HCT116 (cell line): ENCODE measurements at regions not wholly inside any gene's neighbourhood (a gene's known extent, or its start where the extent isn't known, plus 50 kb on each side); places are given as distances from the start of the nearest gene placed in this dataset.

Experiments used
- ATAC-seq: fragments of 200-7000 bp; cut with Tn5 transposase; 2 replicates; pipeline ENCODE4 v1.9.1; 2020; ENCODE audit warnings: mild to moderate bottlenecking, moderate library complexity
- BruUV-seq: library from RNA; stranded (reverse); fragments of 400-500 nt; replicated peaks from 2 replicates; lab custom pipeline; 2021; lab: Mats Ljungman, UMichigan
- CTCF ChIA-PET: fragments of 300-600 bp; sonication (Branson Sonifier 250); formaldehyde crosslinking; loops from one replicate; lab custom pipeline; 2021; ENCODE audit warnings: antibody characterized with exemption; lab: Charles Lee
- POLR2A ChIA-PET: fragments of 300-600, 350-600 bp; sonication (Branson Sonifier 250); formaldehyde crosslinking; loops from one replicate; lab custom pipeline; 2021; ENCODE audit warnings: antibody characterized with exemption; lab: Charles Lee
- RAD21 ChIA-PET, 2 experiments: fragments of 300-600 bp; sonication (Branson Sonifier 250); formaldehyde crosslinking; loops; one replicate each; lab custom pipeline; 2023; ENCODE audit warnings: low total read pairs in 2 of 2; ENCODE audit not compliant: uncharacterized antibody in 2 of 2, unreplicated experiment in 2 of 2, low non-redundant PET in 1 of 2; lab: Charles Lee
- DNase-seq: peaks from one replicate; pipeline ENCODE4 v3.0.0-alpha.2; 2010; ENCODE audit warnings: low read depth, low spot score
- H2AFZ ChIP-seq: fragments of 200-600 bp; shearing (Covaris generic), sonication (generic); 2 replicates; pipeline ENCODE4 v1.6.1; 2017; ENCODE audit warnings: low read depth, mixed run types, mixed read lengths, antibody characterized with exemption, low read length; ENCODE audit not compliant: poor library complexity, severe bottlenecking
- H3K27ac ChIP-seq: 2 replicates; pipeline ENCODE4 v1.5.1; 2012; ENCODE audit warnings: low read depth, low read length
- H3K27me3 ChIP-seq: fragments of 200-600 bp; sonication (generic); 2 replicates; pipeline ENCODE4 v1.6.1; 2016; ENCODE audit warnings: mixed run types, low read length, mixed read lengths; ENCODE audit not compliant: insufficient read depth
- H3K36me3 ChIP-seq, 2 experiments: fragments of 200-500 bp in 1 of 2; fragments of 200-600 bp in 1 of 2; sonication (Bioruptor generic) in 1 of 2; sonication (generic) in 1 of 2; 2 replicates each; pipeline versions ENCODE4 v1.5.1 to v1.6.1; 2014 to 2016; ENCODE audit warnings: low read length in 2 of 2, inconsistent platforms in 1 of 2, mixed read lengths in 1 of 2, mixed run types in 1 of 2; ENCODE audit not compliant: insufficient read depth in 2 of 2, control insufficient read depth in 1 of 2
- H3K4me1 ChIP-seq, 2 experiments: fragments of 200-600 bp in 1 of 2; sonication (generic) in 1 of 2; 2 replicates each; pipeline versions ENCODE4 v1.5.1 to v1.6.1; 2012 to 2017; ENCODE audit warnings: low read length in 2 of 2, inconsistent platforms in 1 of 2, mild to moderate bottlenecking in 1 of 2, mixed read lengths in 1 of 2, mixed run types in 1 of 2, moderate library complexity in 1 of 2; ENCODE audit not compliant: insufficient read depth in 2 of 2, control insufficient read depth in 1 of 2
- H3K4me2 ChIP-seq: fragments of 200-600 bp; sonication (generic); 2 replicates; pipeline ENCODE4 v1.6.1; 2017; ENCODE audit warnings: mixed run types, low read length, mixed read lengths
- H3K4me3 ChIP-seq, 2 experiments: fragments of 200-600 bp in 1 of 2; sonication (generic) in 1 of 2; replicated peaks in 1 of 2; 2 replicates each; pipeline ENCODE4 v1.5.1; 2011 to 2016; ENCODE audit warnings: low read length in 2 of 2, control low read depth in 1 of 2, low read depth in 1 of 2, mild to moderate bottlenecking in 1 of 2, mixed read lengths in 1 of 2, mixed run types in 1 of 2
- H3K79me2 ChIP-seq: fragments of 200-600 bp; sonication (generic); 2 replicates; pipeline ENCODE4 v1.6.1; 2017; ENCODE audit warnings: mild to moderate bottlenecking, mixed run types, low read length, moderate library complexity, mixed read lengths; ENCODE audit not compliant: insufficient read depth
- H3K9ac ChIP-seq: fragments of 200-600 bp; sonication (generic); 2 replicates; pipeline ENCODE4 v1.6.1; 2016; ENCODE audit warnings: low read length, mixed read lengths
- H3K9me2 ChIP-seq: fragments of 200-600 bp; sonication (generic), shearing (Covaris generic); 2 replicates; pipeline ENCODE4 v1.6.1; 2017; ENCODE audit warnings: mixed run types, mild to moderate bottlenecking, moderate library complexity; ENCODE audit not compliant: insufficient read depth
- H3K9me3 ChIP-seq, 2 experiments: fragments of 200-500 bp in 1 of 2; fragments of 200-600 bp in 1 of 2; sonication (Bioruptor generic) in 1 of 2; sonication (generic) in 1 of 2; 2 replicates each; pipeline ENCODE4 v1.6.1; 2014 to 2017; ENCODE audit warnings: low read length in 2 of 2, mixed read lengths in 2 of 2, inconsistent platforms in 1 of 2, low read depth in 1 of 2, mild to moderate bottlenecking in 1 of 2, mixed run types in 1 of 2, moderate library complexity in 1 of 2; ENCODE audit not compliant: control insufficient read depth in 1 of 2, insufficient read depth in 1 of 2
- H4K20me1 ChIP-seq: fragments of 200-600 bp; sonication (generic), shearing (Covaris generic); 2 replicates; pipeline ENCODE4 v1.6.1; 2017; ENCODE audit warnings: mixed run types, mild to moderate bottlenecking, moderate library complexity; ENCODE audit not compliant: insufficient read depth
- CEBPB ChIP-seq: IDR thresholded peaks from 2 replicates; pipeline ENCODE4 v1.6.1; 2012; ENCODE audit warnings: low read depth
- EGR1 ChIP-seq: IDR thresholded peaks from 2 replicates; pipeline ENCODE4 v1.6.1; 2012; ENCODE audit warnings: low read depth
- ELF1 ChIP-seq: IDR thresholded peaks from 2 replicates; pipeline ENCODE4 v1.6.1; 2012; ENCODE audit warnings: low read depth, borderline replicate concordance
- EZH2 ChIP-seq: fragments of 200-600 bp; sonication (generic); IDR thresholded peaks from 2 replicates; pipeline ENCODE4 v1.6.1; 2017; ENCODE audit warnings: antibody characterized with exemption, mixed run types
- EZH2phosphoT487 ChIP-seq: fragments of 200-600 bp; IDR thresholded peaks from 2 replicates; pipeline ENCODE4 v1.6.1; 2018; ENCODE audit warnings: antibody characterized with exemption, borderline replicate concordance
- FOSL1 ChIP-seq: IDR thresholded peaks from 2 replicates; pipeline ENCODE4 v1.6.1; 2012; ENCODE audit warnings: low read depth
- JUND ChIP-seq: IDR thresholded peaks from 2 replicates; pipeline ENCODE4 v1.6.1; 2012
- POLR2AphosphoS5 ChIP-seq: IDR thresholded peaks from 2 replicates; pipeline ENCODE4 v1.6.1; 2011; ENCODE audit warnings: mild to moderate bottlenecking, low read depth, low read length, moderate library complexity
- RAD21 ChIP-seq: IDR thresholded peaks from 2 replicates; pipeline ENCODE4 v1.6.1; 2012; ENCODE audit warnings: low read depth, mild to moderate bottlenecking
- SRF ChIP-seq: IDR thresholded peaks from 2 replicates; pipeline ENCODE4 v1.6.1; 2012; ENCODE audit warnings: low read depth
- TCF7L2 ChIP-seq: IDR thresholded peaks from 2 replicates; pipeline ENCODE4 v1.7.0; 2011; ENCODE audit warnings: borderline replicate concordance, inconsistent platforms; ENCODE audit not compliant: insufficient read depth, insufficient read length; ENCODE audit errors: extremely low read depth
- YY1 ChIP-seq: IDR thresholded peaks from 2 replicates; pipeline ENCODE4 v1.6.1; 2011; ENCODE audit warnings: low read length, low read depth, moderate library complexity, mild to moderate bottlenecking; ENCODE audit not compliant: insufficient replicate concordance; ENCODE audit errors: extremely low read depth
- ZNF274 ChIP-seq: fragments of 200-500 bp; sonication (Bioruptor generic); IDR thresholded peaks from 2 replicates; pipeline ENCODE4 v1.6.1; 2014; ENCODE audit warnings: mild to moderate bottlenecking, low read depth, low read length, inconsistent platforms
- intact Hi-C: fragments of 100-400 bp; cut with micrococcal nuclease; formaldehyde crosslinking; loops from 2 replicates; pipeline ENCODE4 v1.10.0; 2022
- TF ChIP-seq, protein P1 (sequence below): IDR thresholded peaks from 2 replicates; pipeline ENCODE4 v1.6.1; 2011; ENCODE audit warnings: mild to moderate bottlenecking, low read length, moderate library complexity; ENCODE audit not compliant: insufficient replicate concordance; ENCODE audit errors: extremely low read depth
- TF ChIP-seq, protein P2 (sequence below): IDR thresholded peaks from 2 replicates; pipeline ENCODE4 v1.6.1; 2012; ENCODE audit warnings: low read depth

DNA sequence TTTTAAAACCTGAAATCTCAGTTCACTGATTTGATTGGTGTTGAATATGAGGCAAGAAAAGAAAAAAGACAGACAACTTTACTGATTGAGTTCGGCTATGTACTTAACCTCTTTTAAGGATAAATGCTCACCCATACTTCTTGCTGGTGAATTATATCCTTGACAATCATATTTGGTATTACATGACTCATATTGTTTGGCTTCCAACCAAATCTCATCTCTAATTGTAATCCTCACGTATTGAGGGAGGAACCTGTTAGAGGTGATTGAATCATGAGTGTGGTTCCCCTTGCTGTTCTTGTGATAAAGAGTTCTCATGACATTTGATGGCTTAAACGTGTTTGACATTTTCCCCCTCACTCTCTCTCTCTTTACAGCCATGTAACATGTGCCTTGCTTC, 255.6 kb upstream of the IZUMO3 start:
- RAD21 ChIA-PET = no interaction called here
- Histone ChIP-seq H3K4me2 (no peak overlapping the region), H4K20me1 (no peaks in the 10 kb centered on the region), H3K36me3 (no peaks in the 10 kb centered on the region), H2AFZ (no peak overlapping the region), H3K9ac (no peak overlapping the region), H3K27me3 (no peaks in the 10 kb centered on the region), H3K4me3 (no peak overlapping the region), H3K27ac (no peak overlapping the region), H3K9me2 (no peaks in the 10 kb centered on the region), H3K79me2 (no peaks in the 10 kb centered on the region), H3K9me3 (peaks cover 5 to 21% of the 10 kb centered on the region in 2 experiments; a peak in 3 of 4 replicates), H3K4me1 (no peaks in the 10 kb centered on the region)
- intact Hi-C loops = no loop called here
- POLR2A ChIA-PET = no interaction called here
- TF ChIP-seq SRF = no peak
- TF ChIP-seq EZH2 = no peak
- no peak for TF ChIP-seq RAD21
- no peak for TF ChIP-seq ELF1
- no peak for TF ChIP-seq POLR2AphosphoS5
- no peak for TF ChIP-seq EZH2phosphoT487
- TF ChIP-seq, protein P1, sequence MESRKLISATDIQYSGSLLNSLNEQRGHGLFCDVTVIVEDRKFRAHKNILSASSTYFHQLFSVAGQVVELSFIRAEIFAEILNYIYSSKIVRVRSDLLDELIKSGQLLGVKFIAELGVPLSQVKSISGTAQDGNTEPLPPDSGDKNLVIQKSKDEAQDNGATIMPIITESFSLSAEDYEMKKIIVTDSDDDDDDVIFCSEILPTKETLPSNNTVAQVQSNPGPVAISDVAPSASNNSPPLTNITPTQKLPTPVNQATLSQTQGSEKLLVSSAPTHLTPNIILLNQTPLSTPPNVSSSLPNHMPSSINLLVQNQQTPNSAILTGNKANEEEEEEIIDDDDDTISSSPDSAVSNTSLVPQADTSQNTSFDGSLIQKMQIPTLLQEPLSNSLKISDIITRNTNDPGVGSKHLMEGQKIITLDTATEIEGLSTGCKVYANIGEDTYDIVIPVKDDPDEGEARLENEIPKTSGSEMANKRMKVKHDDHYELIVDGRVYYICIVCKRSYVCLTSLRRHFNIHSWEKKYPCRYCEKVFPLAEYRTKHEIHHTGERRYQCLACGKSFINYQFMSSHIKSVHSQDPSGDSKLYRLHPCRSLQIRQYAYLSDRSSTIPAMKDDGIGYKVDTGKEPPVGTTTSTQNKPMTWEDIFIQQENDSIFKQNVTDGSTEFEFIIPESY = no peak
- TF ChIP-seq, protein P2, sequence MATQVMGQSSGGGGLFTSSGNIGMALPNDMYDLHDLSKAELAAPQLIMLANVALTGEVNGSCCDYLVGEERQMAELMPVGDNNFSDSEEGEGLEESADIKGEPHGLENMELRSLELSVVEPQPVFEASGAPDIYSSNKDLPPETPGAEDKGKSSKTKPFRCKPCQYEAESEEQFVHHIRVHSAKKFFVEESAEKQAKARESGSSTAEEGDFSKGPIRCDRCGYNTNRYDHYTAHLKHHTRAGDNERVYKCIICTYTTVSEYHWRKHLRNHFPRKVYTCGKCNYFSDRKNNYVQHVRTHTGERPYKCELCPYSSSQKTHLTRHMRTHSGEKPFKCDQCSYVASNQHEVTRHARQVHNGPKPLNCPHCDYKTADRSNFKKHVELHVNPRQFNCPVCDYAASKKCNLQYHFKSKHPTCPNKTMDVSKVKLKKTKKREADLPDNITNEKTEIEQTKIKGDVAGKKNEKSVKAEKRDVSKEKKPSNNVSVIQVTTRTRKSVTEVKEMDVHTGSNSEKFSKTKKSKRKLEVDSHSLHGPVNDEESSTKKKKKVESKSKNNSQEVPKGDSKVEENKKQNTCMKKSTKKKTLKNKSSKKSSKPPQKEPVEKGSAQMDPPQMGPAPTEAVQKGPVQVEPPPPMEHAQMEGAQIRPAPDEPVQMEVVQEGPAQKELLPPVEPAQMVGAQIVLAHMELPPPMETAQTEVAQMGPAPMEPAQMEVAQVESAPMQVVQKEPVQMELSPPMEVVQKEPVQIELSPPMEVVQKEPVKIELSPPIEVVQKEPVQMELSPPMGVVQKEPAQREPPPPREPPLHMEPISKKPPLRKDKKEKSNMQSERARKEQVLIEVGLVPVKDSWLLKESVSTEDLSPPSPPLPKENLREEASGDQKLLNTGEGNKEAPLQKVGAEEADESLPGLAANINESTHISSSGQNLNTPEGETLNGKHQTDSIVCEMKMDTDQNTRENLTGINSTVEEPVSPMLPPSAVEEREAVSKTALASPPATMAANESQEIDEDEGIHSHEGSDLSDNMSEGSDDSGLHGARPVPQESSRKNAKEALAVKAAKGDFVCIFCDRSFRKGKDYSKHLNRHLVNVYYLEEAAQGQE = no peak
- no peak for TF ChIP-seq CEBPB
- no peak for TF ChIP-seq TCF7L2
- TF ChIP-seq ZNF274 = no peak
- TF ChIP-seq YY1 = no peak
- no peak for TF ChIP-seq EGR1
- TF ChIP-seq FOSL1 = no peak
- TF ChIP-seq JUND = no peak
- CTCF ChIA-PET = no interaction called here
- ATAC-seq = no peak
- DNase-seq = no peak
- BruUV-seq = no TSS peak
